GM12892 (cell line): ENCODE measurements at regions not wholly inside any gene's neighbourhood (a gene's known extent, or its start where the extent isn't known, plus 50 kb on each side); places are given as distances from the start of the nearest gene placed in this dataset.

ENCODE experiments used
- POLR2A ChIP-seq: IDR thresholded peaks from 2 replicates; pipeline ENCODE4 v1.6.1; 2011; ENCODE audit warnings: low read depth, low read length, control low read depth
- POLR2AphosphoS5 ChIP-seq: IDR thresholded peaks from 2 replicates; pipeline ENCODE4 v1.6.1; 2011; ENCODE audit warnings: low read depth, low read length, control low read depth
- TAF1 ChIP-seq: IDR thresholded peaks from 2 replicates; pipeline ENCODE4 v1.6.1; 2011; ENCODE audit warnings: low read depth, mild to moderate bottlenecking, control low read depth, low read length, borderline replicate concordance

GRCh38 chrX:40291553-40291952, 193.8 kb upstream of the BCOR start:
- no peak for TF ChIP-seq POLR2A
- TF ChIP-seq POLR2AphosphoS5: no peak
- TF ChIP-seq TAF1: no peak
